Mammary epithelial cell (primary cell): ENCODE measurements at regions not wholly inside any gene's neighbourhood (a gene's known extent, or its start where the extent isn't known, plus 50 kb on each side); places are given as distances from the start of the nearest gene placed in this dataset.

Source experiments
- CTCF ChIP-seq, 2 donors: IDR thresholded peaks in 1 of 2; conservative IDR thresholded peaks in 1 of 2; 2 replicates each; pipeline ENCODE4 v1.5.1; 2011 to 2012; ENCODE audit warnings: inconsistent platforms in 2 of 2, low read length in 2 of 2, mild to moderate bottlenecking in 2 of 2, control low read depth in 1 of 2, low read depth in 1 of 2; ENCODE audit not compliant: insufficient read depth in 1 of 2; ENCODE audit errors: extremely low read depth in 1 of 2
- EZH2 ChIP-seq: IDR thresholded peaks from 2 replicates; pipeline ENCODE4 v1.6.1; 2012; ENCODE audit warnings: low read length, inconsistent platforms, borderline replicate concordance

- TF ChIP-seq CTCF (conservative IDR thresholded peaks at IDR 0.05 in 1 of 2, IDR thresholded peaks at IDR 0.05 in 1 of 2; ENCODE audit: extremely low read depth in 1 of 2, insufficient read depth in 1 of 2, low read depth in 1 of 2, low read length in 2 of 2) (no peak), EZH2 (no peak)
These were observed 513.8 kb downstream of the RNF144A start for GRCh38 chr2:7430869-7431641.
